Ishikawa (cell line): ENCODE measurements at regions not wholly inside any gene's neighbourhood (a gene's known extent, or its start where the extent isn't known, plus 50 kb on each side); places are given as distances from the start of the nearest gene placed in this dataset.

Experiments
- CEBPB ChIP-seq: IDR thresholded peaks from 2 replicates; pipeline ENCODE4 v1.6.1; 2012
- CREB1 ChIP-seq: IDR thresholded peaks from 2 replicates; pipeline ENCODE4 v1.6.1; 2012; ENCODE audit warnings: low read depth
- EGR1 ChIP-seq: IDR thresholded peaks from 2 replicates; pipeline ENCODE4 v1.6.1; 2012
- EP300 ChIP-seq: IDR thresholded peaks from 2 replicates; pipeline ENCODE4 v1.6.1; 2012; ENCODE audit warnings: borderline replicate concordance
- FOXM1 ChIP-seq: IDR thresholded peaks from 2 replicates; pipeline ENCODE4 v1.6.1; 2012; ENCODE audit warnings: low read depth, borderline replicate concordance
- MAX ChIP-seq: IDR thresholded peaks from 2 replicates; pipeline ENCODE4 v1.6.1; 2012
- NFIC ChIP-seq: IDR thresholded peaks from 2 replicates; pipeline ENCODE4 v1.6.1; 2012
- RAD21 ChIP-seq: IDR thresholded peaks from 2 replicates; pipeline ENCODE4 v1.6.1; 2012; ENCODE audit warnings: low read depth
- REST ChIP-seq: IDR thresholded peaks from 2 replicates; pipeline ENCODE4 v1.6.1; 2012; ENCODE audit warnings: low read depth, mild to moderate bottlenecking
- TAF1 ChIP-seq: IDR thresholded peaks from 2 replicates; pipeline ENCODE4 v1.6.1; 2012; ENCODE audit warnings: low read depth, mild to moderate bottlenecking
- TCF12 ChIP-seq: IDR thresholded peaks from 2 replicates; pipeline ENCODE4 v1.6.1; 2012; ENCODE audit warnings: low read depth
- TEAD4 ChIP-seq: IDR thresholded peaks from 2 replicates; pipeline ENCODE4 v1.6.1; 2012
- USF1 ChIP-seq: IDR thresholded peaks from 2 replicates; pipeline ENCODE4 v1.6.1; 2012
- YY1 ChIP-seq: IDR thresholded peaks from 2 replicates; pipeline ENCODE4 v1.6.1; 2012; ENCODE audit warnings: low read depth
- ZBTB7A ChIP-seq: IDR thresholded peaks from 2 replicates; pipeline ENCODE4 v1.6.1; 2012; ENCODE audit warnings: low read depth

GRCh38 chr7:46675456-46675855, 754.4 kb upstream of the IGFBP3 start:
- no peak for TF ChIP-seq FOXM1
- TF ChIP-seq REST: no peak
- no peak for TF ChIP-seq USF1
- TF ChIP-seq EP300: no peak
- TF ChIP-seq TEAD4: no peak
- no peak for TF ChIP-seq NFIC
- TF ChIP-seq RAD21: no peak
- TF ChIP-seq ZBTB7A: no peak
- no peak for TF ChIP-seq EGR1
- no peak for TF ChIP-seq YY1
- no peak for TF ChIP-seq CREB1
- TF ChIP-seq TAF1: no peak
- TF ChIP-seq CEBPB: no peak
- TF ChIP-seq TCF12: no peak
- no peak for TF ChIP-seq MAX

GRCh38 chr7:46672861-46673260, 751.8 kb upstream of the IGFBP3 start:
- no peak for TF ChIP-seq ZBTB7A
- no peak for TF ChIP-seq RAD21
- no peak for TF ChIP-seq TCF12
- no peak for TF ChIP-seq YY1
- no peak for TF ChIP-seq FOXM1
- TF ChIP-seq CREB1: no peak
- no peak for TF ChIP-seq EGR1
- TF ChIP-seq CEBPB: no peak

- TF ChIP-seq YY1 (no peak), TAF1 (no peak), FOXM1 (no peak), USF1 (no peak), MAX (no peak), NFIC (no peak), RAD21 (no peak), TEAD4 (no peak), ZBTB7A (no peak), EGR1 (no peak), CEBPB (no peak), CREB1 (no peak), REST (no peak)
These were observed 750.2 kb upstream of the IGFBP3 start for GRCh38 chr7:46671108-46671769.

- TF ChIP-seq TCF12: no peak
- no peak for TF ChIP-seq TAF1
- TF ChIP-seq FOXM1: no peak
- TF ChIP-seq USF1: no peak
- no peak for TF ChIP-seq REST
- no peak for TF ChIP-seq NFIC
- no peak for TF ChIP-seq CEBPB
- TF ChIP-seq EP300: no peak
- no peak for TF ChIP-seq RAD21
- TF ChIP-seq CREB1: no peak
- no peak for TF ChIP-seq TEAD4
- no peak for TF ChIP-seq MAX
- TF ChIP-seq EGR1: no peak
- TF ChIP-seq ZBTB7A: no peak
- TF ChIP-seq YY1: no peak
These were observed 748.0 kb upstream of the IGFBP3 start for GRCh38 chr7:46669028-46669427.
